ENCODE measurements at regions not wholly inside any gene's neighbourhood (a gene's known extent, or its start where the extent isn't known, plus 50 kb on each side); places are given as distances from the start of the nearest gene placed in this dataset.
"Not testable (repeated sequence)": the region's sequence is repeated elsewhere in the genome, so short reads cannot be mapped to it uniquely, and the experiment has no call there.

DNA sequence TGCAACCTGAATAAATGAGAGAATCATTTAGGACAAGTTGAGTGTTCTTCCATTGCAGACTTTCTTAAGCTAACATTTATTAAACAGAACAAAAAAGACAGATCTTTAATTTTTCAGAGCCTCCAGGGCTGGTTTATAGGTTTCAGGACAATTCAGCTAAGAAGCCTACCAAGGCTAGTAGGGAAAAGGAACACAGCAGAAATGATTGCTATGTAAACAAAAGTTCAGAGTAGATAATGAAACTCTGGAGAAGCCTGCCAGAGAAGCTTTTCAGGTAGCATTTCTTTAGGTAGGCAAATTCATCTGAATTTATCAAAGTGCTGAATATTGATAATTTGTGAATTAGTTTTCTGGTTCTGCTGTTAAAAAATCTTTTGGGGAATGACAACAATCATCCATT is 264.2 kb downstream of the DEPDC1B start:
- no peak overlapping the region for H3K27ac ChIP-seq
- H3K36me3 ChIP-seq: no peaks in the 10 kb centered on the region
- no peaks in the 10 kb centered on the region for H3K9me3 ChIP-seq
- no peaks in the 10 kb centered on the region for H3K4me1 ChIP-seq (ENCODE audit: insufficient read depth)
- no peak overlapping the region for H3K4me3 ChIP-seq
- no peaks in the 10 kb centered on the region for H3K27me3 ChIP-seq
- TF ChIP-seq CTCF (IDR thresholded peaks at IDR 0.05) (no peak), POLR2A (IDR thresholded peaks at IDR 0.05) (no peak), EP300 (IDR thresholded peaks at IDR 0.05) (no peak)
- intact Hi-C loops (cut with DNase I): no loop called here
- no peak for DNase-seq

- H3K4me1 ChIP-seq (ENCODE audit: insufficient read depth); H3K9me3 ChIP-seq; intact Hi-C loops (cut with DNase I); H3K27ac ChIP-seq; H3K4me3 ChIP-seq; H3K36me3 ChIP-seq; DNase-seq; H3K27me3 ChIP-seq: not testable (repeated sequence)
- WGBS, 3 donors: 92 to 94% (median 92%) methylated on average over 3 of the region's 3 CpGs
Measured at GRCh38 chr5:60426189-60426588, 273.8 kb downstream of the DEPDC1B start.

GRCh38 chr5:60420773-60421172 is 279.2 kb downstream of the DEPDC1B start:
- 84 to 94% (median 88%) methylated on average over 3 of the region's 3 CpGs for WGBS, 3 donors
- H3K27ac ChIP-seq; intact Hi-C loops (cut with DNase I); H3K9me3 ChIP-seq; H3K4me3 ChIP-seq; H3K4me1 ChIP-seq (ENCODE audit: insufficient read depth); DNase-seq; H3K27me3 ChIP-seq; H3K36me3 ChIP-seq: not testable (repeated sequence)

GRCh38 chr5:60417500-60418181 is 282.3 kb downstream of the DEPDC1B start:
- H3K4me3 ChIP-seq: no peak overlapping the region
- WGBS, 3 donors: 66 to 82% (median 67%) methylated on average over 3 of the region's 3 CpGs
- no peak for DNase-seq
- intact Hi-C loops (cut with DNase I): no loop called here
- no peaks in the 10 kb centered on the region for H3K36me3 ChIP-seq
- H3K9me3 ChIP-seq: no peaks in the 10 kb centered on the region
- no peaks in the 10 kb centered on the region for H3K4me1 ChIP-seq (ENCODE audit: insufficient read depth)
- TF ChIP-seq POLR2A (IDR thresholded peaks at IDR 0.05): no peak
- TF ChIP-seq CTCF (IDR thresholded peaks at IDR 0.05): no peak
- TF ChIP-seq EP300 (IDR thresholded peaks at IDR 0.05): no peak
- H3K27me3 ChIP-seq: no peaks in the 10 kb centered on the region
- no peak overlapping the region for H3K27ac ChIP-seq

DNA sequence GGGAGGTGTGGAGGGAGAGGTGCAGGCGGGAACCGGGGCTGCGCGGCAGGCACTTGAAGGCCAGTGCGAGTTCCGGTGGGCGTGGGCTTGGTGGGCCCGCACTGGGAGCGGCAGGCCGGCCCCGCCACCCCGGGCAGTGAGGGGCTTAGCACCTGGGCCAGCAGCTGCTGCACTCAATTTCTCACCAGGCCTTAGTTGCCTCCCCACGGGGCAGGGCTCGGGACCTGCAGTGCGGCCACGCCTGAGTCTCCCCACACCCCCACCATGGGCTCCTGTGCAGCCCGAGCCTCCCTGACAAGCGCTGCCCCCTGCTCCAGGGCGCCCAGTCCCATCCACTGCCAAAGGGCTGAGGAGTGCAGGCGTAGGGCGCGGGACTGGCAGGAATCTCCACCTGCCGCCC is 284.5 kb downstream of the DEPDC1B start:
- no peak for DNase-seq
- H3K27ac ChIP-seq: no peak overlapping the region
- no peaks in the 10 kb centered on the region for H3K36me3 ChIP-seq
- H3K27me3 ChIP-seq: no peaks in the 10 kb centered on the region
- TF ChIP-seq CTCF (IDR thresholded peaks at IDR 0.05) (no peak), EP300 (IDR thresholded peaks at IDR 0.05) (no peak), POLR2A (IDR thresholded peaks at IDR 0.05) (no peak)
- intact Hi-C loops (cut with DNase I): no loop called here
- H3K4me3 ChIP-seq: no peak overlapping the region
- H3K9me3 ChIP-seq: no peaks in the 10 kb centered on the region
- H3K4me1 ChIP-seq (ENCODE audit: insufficient read depth): no peaks in the 10 kb centered on the region
- WGBS, 3 donors: 90 to 96% (median 94%) methylated on average over 19 to 23 of the region's 23 CpGs
